H1 (cell line): ENCODE measurements at regions not wholly inside any gene's neighbourhood (a gene's known extent, or its start where the extent isn't known, plus 50 kb on each side); places are given as distances from the start of the nearest gene placed in this dataset.

Experiments used
- CTCF ChIA-PET: fragments of 300-600 bp; sonication (Branson Sonifier 250); formaldehyde crosslinking; loops from one replicate; lab custom pipeline; 2021; ENCODE audit not compliant: partially characterized antibody; lab: Charles Lee
- POLR2A ChIA-PET: fragments of 300-600 bp; sonication (Branson Sonifier 250); formaldehyde crosslinking; loops from one replicate; lab custom pipeline; 2021; ENCODE audit warnings: inconsistent platforms; ENCODE audit not compliant: partially characterized antibody; lab: Charles Lee
- DNase-seq, 2 experiments: peaks; one replicate each; pipeline versions ENCODE4 v3.0.0 to v3.0.0-alpha.2; 2010 to 2022; ENCODE audit warnings: low spot score in 2 of 2, low read depth in 1 of 2, mixed read lengths in 1 of 2
- FAIRE-seq: peaks from 2 replicates; lab custom pipeline; 2011; peaks lifted over from hg19 to GRCh38; lab: Jason Lieb, UNC
- H2AFZ ChIP-seq: 2 replicates; pipeline ENCODE4 v1.8.1; 2012; ENCODE audit warnings: low read length, inconsistent platforms
- H2AK5ac ChIP-seq: 2 replicates; pipeline ENCODE4 v1.6.1; 2013; ENCODE audit warnings: low read depth, low read length
- H2BK120ac ChIP-seq: replicated peaks from 2 replicates; pipeline ENCODE3; 2013; ENCODE audit warnings: low read depth, low read length, inconsistent platforms
- H2BK12ac ChIP-seq: 2 replicates; pipeline ENCODE4 v1.6.1; 2013; ENCODE audit warnings: low read depth, low read length
- H2BK15ac ChIP-seq: 2 replicates; pipeline ENCODE4 v1.6.1; 2013; ENCODE audit warnings: low read length
- H2BK20ac ChIP-seq: 2 replicates; pipeline ENCODE4 v1.6.1; 2013; ENCODE audit warnings: low read length
- H2BK5ac ChIP-seq: 2 replicates; pipeline ENCODE4 v1.6.1; 2013; ENCODE audit warnings: low read depth, low read length
- H3K14ac ChIP-seq: 2 replicates; pipeline ENCODE4 v1.6.1; 2013; ENCODE audit warnings: inconsistent platforms; ENCODE audit not compliant: insufficient read length
- H3K18ac ChIP-seq: 2 replicates; pipeline ENCODE4 v1.6.1; 2013; ENCODE audit warnings: low read length; ENCODE audit errors: extremely low read depth
- H3K23ac ChIP-seq: 2 replicates; pipeline ENCODE4 v1.6.1; 2013; ENCODE audit warnings: inconsistent platforms; ENCODE audit not compliant: insufficient read length
- H3K23me2 ChIP-seq: 2 replicates; pipeline ENCODE4 v1.6.1; 2013; ENCODE audit warnings: low read depth, low read length
- H3K27ac ChIP-seq: 2 replicates; pipeline ENCODE4 v1.6.1; 2011; ENCODE audit warnings: low read depth, low read length, inconsistent platforms
- H3K27me3 ChIP-seq, 4 experiments: replicated peaks in 1 of 4; 1 replicate in 1 of 4; 2 replicates in 3 of 4; pipeline versions ENCODE4 v1.6.1 to v1.8.1; 2011 to 2013; ENCODE audit warnings: low read length in 3 of 4, mild to moderate bottlenecking in 3 of 4, inconsistent platforms in 2 of 4, mixed read lengths in 2 of 4, moderate library complexity in 1 of 4; ENCODE audit not compliant: control insufficient read depth in 3 of 4, insufficient read depth in 3 of 4; ENCODE audit errors: extremely low read depth in 1 of 4
- H3K36me3 ChIP-seq, 4 experiments: 2 replicates each; pipeline versions ENCODE4 v1.6.1 to v1.8.1; 2011 to 2013; ENCODE audit warnings: mild to moderate bottlenecking in 4 of 4, low read length in 3 of 4, moderate library complexity in 2 of 4, control low read depth in 1 of 4, inconsistent platforms in 1 of 4; ENCODE audit not compliant: insufficient read depth in 4 of 4, control insufficient read depth in 2 of 4
- H3K4ac ChIP-seq: replicated peaks from 2 replicates; pipeline ENCODE3; 2013; ENCODE audit warnings: low read length, low read depth, mixed read lengths, inconsistent platforms; ENCODE audit not compliant: insufficient read length
- H3K4me1 ChIP-seq, 4 experiments: replicated peaks in 1 of 4; 1 replicate in 1 of 4; 2 replicates in 3 of 4; pipeline versions ENCODE4 v1.6.1 to v1.8.1; 2011 to 2013; ENCODE audit warnings: low read length in 3 of 4, inconsistent platforms in 2 of 4, mixed read lengths in 1 of 4; ENCODE audit not compliant: insufficient read depth in 4 of 4, control insufficient read depth in 3 of 4
- H3K4me2 ChIP-seq, 2 experiments: 2 replicates each; pipeline versions ENCODE4 v1.6.1 to v1.8.1; 2011 to 2013; ENCODE audit warnings: low read depth in 2 of 2, low read length in 2 of 2, control low read depth in 1 of 2, inconsistent platforms in 1 of 2, mild to moderate bottlenecking in 1 of 2; ENCODE audit not compliant: insufficient read depth in 1 of 2
- H3K4me3 ChIP-seq, 4 experiments: fragments of 200-600, 300-600 bp in 1 of 4; sonication (generic), shearing (Covaris generic), sonication (Bioruptor Twin) in 1 of 4; 2 replicates each; pipeline versions ENCODE4 v1.5.1 to v1.8.1; 2011 to 2016; ENCODE audit warnings: low read length in 4 of 4, low read depth in 3 of 4, control low read depth in 2 of 4, inconsistent platforms in 2 of 4, mild to moderate bottlenecking in 2 of 4, mixed read lengths in 1 of 4, moderate library complexity in 1 of 4; ENCODE audit not compliant: insufficient read depth in 2 of 4; ENCODE audit errors: extremely low read depth in 1 of 4
- H3K56ac ChIP-seq: replicated peaks from 2 replicates; pipeline ENCODE3; 2013; ENCODE audit warnings: low read depth, mild to moderate bottlenecking, mixed read lengths, low read length, inconsistent platforms; ENCODE audit not compliant: insufficient read length
- H3K79me1 ChIP-seq: 2 replicates; pipeline ENCODE4 v1.6.1; 2013; ENCODE audit warnings: low read depth, low read length, control low read depth
- H3K79me2 ChIP-seq, 2 experiments: 2 replicates each; pipeline versions ENCODE4 v1.6.1 to v1.8.1; 2012 to 2013; ENCODE audit warnings: low read length in 2 of 2, mild to moderate bottlenecking in 2 of 2, inconsistent platforms in 1 of 2; ENCODE audit not compliant: insufficient read depth in 2 of 2, control insufficient read depth in 1 of 2
- H3K9ac ChIP-seq, 4 experiments: replicated peaks in 1 of 4; 1 replicate in 1 of 4; 2 replicates in 3 of 4; pipeline versions ENCODE4 v1.6.1 to v1.8.1; 2011 to 2013; ENCODE audit warnings: low read depth in 3 of 4, low read length in 3 of 4, control low read depth in 2 of 4, mild to moderate bottlenecking in 2 of 4, moderate library complexity in 2 of 4, inconsistent platforms in 1 of 4; ENCODE audit errors: extremely low read depth in 1 of 4
- H3K9me3 ChIP-seq, 2 experiments: 2 replicates each; pipeline versions ENCODE4 v1.6.1 to v1.8.1; 2012 to 2013; ENCODE audit warnings: mild to moderate bottlenecking in 2 of 2, moderate library complexity in 2 of 2, control low read depth in 1 of 2, inconsistent platforms in 1 of 2, low read depth in 1 of 2, low read length in 1 of 2, mixed read lengths in 1 of 2; ENCODE audit not compliant: insufficient read depth in 2 of 2
- H4K20me1 ChIP-seq, 2 experiments: replicated peaks in 1 of 2; 2 replicates each; pipeline versions ENCODE3 to v1.8.1; 2011 to 2013; ENCODE audit warnings: inconsistent platforms in 2 of 2, low read length in 2 of 2, mild to moderate bottlenecking in 1 of 2; ENCODE audit not compliant: insufficient read depth in 2 of 2, control insufficient read depth in 1 of 2
- H4K5ac ChIP-seq: 2 replicates; pipeline ENCODE4 v1.6.1; 2013; ENCODE audit warnings: low read length, low read depth, mixed read lengths, inconsistent platforms; ENCODE audit not compliant: insufficient read length
- H4K8ac ChIP-seq: 2 replicates; pipeline ENCODE4 v1.8.0; 2013; ENCODE audit warnings: mild to moderate bottlenecking, moderate library complexity, low read length, inconsistent platforms; ENCODE audit not compliant: insufficient read depth; ENCODE audit errors: extremely low read depth
- H4K91ac ChIP-seq: replicated peaks from 2 replicates; pipeline ENCODE3; 2013; ENCODE audit warnings: low read length, mixed read lengths, inconsistent platforms; ENCODE audit not compliant: insufficient read length
- BRCA1 ChIP-seq: IDR thresholded peaks from 2 replicates; pipeline ENCODE4 v1.6.1; 2012; ENCODE audit warnings: low read depth, low read length, improper control_type of control experiment
- MAFK ChIP-seq: IDR thresholded peaks from 2 replicates; pipeline ENCODE4 v1.6.1; 2012; ENCODE audit warnings: low read depth, mild to moderate bottlenecking, improper control_type of control experiment, low read length
- RAD21 ChIP-seq, 2 experiments: IDR thresholded peaks in 1 of 2; conservative IDR thresholded peaks in 1 of 2; 2 replicates each; pipeline ENCODE4 v1.6.1; 2011; ENCODE audit warnings: low read depth in 2 of 2, low read length in 2 of 2, improper control_type of control experiment in 1 of 2, inconsistent platforms in 1 of 2, mild to moderate bottlenecking in 1 of 2, moderate library complexity in 1 of 2
- SRF ChIP-seq: IDR thresholded peaks from 2 replicates; pipeline ENCODE4 v1.6.1; 2011; ENCODE audit warnings: mild to moderate bottlenecking, low read depth, low read length, moderate library complexity
- TAF1 ChIP-seq: IDR thresholded peaks from 2 replicates; pipeline ENCODE4 v1.6.1; 2011; ENCODE audit warnings: mild to moderate bottlenecking, low read depth, low read length
- WGBS, 2 experiments: shearing (Covaris generic) in 1 of 2; methylation state at CpG; one replicate each; pipeline versions ENCODE4 v1.1.6 to v1.1.7; 2013 to 2015; ENCODE audit warnings: low lambda C conversion rate in 2 of 2, mixed read lengths in 2 of 2, inconsistent platforms in 1 of 2, low coverage in 1 of 2, missing lambda C conversion rate in 1 of 2; ENCODE audit not compliant: insufficient replicate concordance in 2 of 2, insufficient coverage in 1 of 2, insufficient read length in 1 of 2; ENCODE audit errors: extremely low coverage in 1 of 2, missing lambda C conversion rate in 1 of 2; 5-methylcytosine and 5-hydroxymethylcytosine counted together
- TF ChIP-seq, protein P1 (sequence below): IDR thresholded peaks from 2 replicates; pipeline ENCODE4 v1.6.1; 2012; ENCODE audit warnings: inconsistent platforms

DNA sequence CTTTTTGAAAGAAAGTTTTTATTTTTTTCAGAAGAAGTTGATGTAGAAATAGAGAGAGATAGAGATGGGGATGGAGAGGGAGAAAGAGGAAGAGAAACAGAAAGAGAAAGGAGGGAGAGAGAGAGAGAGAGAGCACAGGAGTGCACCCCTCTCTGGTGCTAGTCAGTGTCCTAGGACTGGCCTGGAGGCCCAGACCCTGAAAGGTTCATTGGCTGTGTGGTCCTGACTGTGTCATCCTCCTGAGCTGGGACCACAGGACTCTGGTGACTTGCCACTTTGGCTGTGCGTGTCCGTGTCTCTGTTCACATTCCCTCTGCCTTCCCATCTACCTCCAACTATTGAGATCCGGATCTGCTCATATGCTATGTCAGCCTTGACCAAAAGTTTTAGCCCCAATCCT is 62.1 kb upstream of the SHH start:
- no peak overlapping the region for H3K9ac ChIP-seq
- H4K20me1 ChIP-seq = no peaks in the 10 kb centered on the region
- no peak overlapping the region for H2BK12ac ChIP-seq
- ChIA-PET POLR2A (no interaction called here), CTCF (no interaction called here)
- WGBS, 2 experiments = 93% methylated on average over 3 of the region's 3 CpGs; no CpG with 5 or more reads in 1 of the 2 experiments
- H3K4me2 ChIP-seq = no peak overlapping the region
- H4K8ac ChIP-seq = no peak overlapping the region
- H2BK15ac ChIP-seq = no peak overlapping the region
- no peak overlapping the region for H2BK5ac ChIP-seq
- no peak overlapping the region for H2AK5ac ChIP-seq
- H3K23ac ChIP-seq = no peak overlapping the region
- H3K56ac ChIP-seq = no peak overlapping the region
- no peaks in the 10 kb centered on the region for H3K9me3 ChIP-seq
- no peak overlapping the region for H3K27ac ChIP-seq
- no peak overlapping the region for H2BK20ac ChIP-seq
- no peak overlapping the region for H4K5ac ChIP-seq
- peaks cover 0 to 5% (median 2%) of the 10 kb centered on the region in 4 experiments; a peak in 4 of 7 replicates for H3K4me1 ChIP-seq
- H3K79me2 ChIP-seq = no peaks in the 10 kb centered on the region
- no peak overlapping the region for H3K14ac ChIP-seq
- no peak for FAIRE-seq
- no peaks in the 10 kb centered on the region for H3K79me1 ChIP-seq
- H3K4me3 ChIP-seq = no peak overlapping the region
- no peak overlapping the region for H3K18ac ChIP-seq
- H4K91ac ChIP-seq = no peak overlapping the region
- H3K27me3 ChIP-seq = no peaks in the 10 kb centered on the region; a peak in 1 of 7 replicates
- H3K36me3 ChIP-seq = no peaks in the 10 kb centered on the region
- no peaks in the 10 kb centered on the region for H3K23me2 ChIP-seq
- no peak overlapping the region for H3K4ac ChIP-seq
- no peak overlapping the region for H2AFZ ChIP-seq
- peak in 1 of 2 experiments; percentile 19 for DNase-seq
- no peak overlapping the region for H2BK120ac ChIP-seq
- TF ChIP-seq, protein P1, sequence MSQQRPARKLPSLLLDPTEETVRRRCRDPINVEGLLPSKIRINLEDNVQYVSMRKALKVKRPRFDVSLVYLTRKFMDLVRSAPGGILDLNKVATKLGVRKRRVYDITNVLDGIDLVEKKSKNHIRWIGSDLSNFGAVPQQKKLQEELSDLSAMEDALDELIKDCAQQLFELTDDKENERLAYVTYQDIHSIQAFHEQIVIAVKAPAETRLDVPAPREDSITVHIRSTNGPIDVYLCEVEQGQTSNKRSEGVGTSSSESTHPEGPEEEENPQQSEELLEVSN = no peak
- TF ChIP-seq RAD21 (IDR thresholded peaks at IDR 0.05 in 1 of 2, conservative IDR thresholded peaks at IDR 0.05 in 1 of 2; ENCODE audit: low read depth in 2 of 2, low read length in 2 of 2) (no peak), SRF (no peak), MAFK (no peak), BRCA1 (no peak), TAF1 (no peak)
